HG03139 (cell line): ENCODE measurements at regions not wholly inside any gene's neighbourhood (a gene's known extent, or its start where the extent isn't known, plus 50 kb on each side); places are given as distances from the start of the nearest gene placed in this dataset.

ENCODE experiments used
- ATAC-seq: cut with Tn5 transposase; IDR thresholded peaks from one replicate; pipeline ENCODE4 v1.9.1; 2021; ENCODE audit not compliant: unreplicated experiment

DNA sequence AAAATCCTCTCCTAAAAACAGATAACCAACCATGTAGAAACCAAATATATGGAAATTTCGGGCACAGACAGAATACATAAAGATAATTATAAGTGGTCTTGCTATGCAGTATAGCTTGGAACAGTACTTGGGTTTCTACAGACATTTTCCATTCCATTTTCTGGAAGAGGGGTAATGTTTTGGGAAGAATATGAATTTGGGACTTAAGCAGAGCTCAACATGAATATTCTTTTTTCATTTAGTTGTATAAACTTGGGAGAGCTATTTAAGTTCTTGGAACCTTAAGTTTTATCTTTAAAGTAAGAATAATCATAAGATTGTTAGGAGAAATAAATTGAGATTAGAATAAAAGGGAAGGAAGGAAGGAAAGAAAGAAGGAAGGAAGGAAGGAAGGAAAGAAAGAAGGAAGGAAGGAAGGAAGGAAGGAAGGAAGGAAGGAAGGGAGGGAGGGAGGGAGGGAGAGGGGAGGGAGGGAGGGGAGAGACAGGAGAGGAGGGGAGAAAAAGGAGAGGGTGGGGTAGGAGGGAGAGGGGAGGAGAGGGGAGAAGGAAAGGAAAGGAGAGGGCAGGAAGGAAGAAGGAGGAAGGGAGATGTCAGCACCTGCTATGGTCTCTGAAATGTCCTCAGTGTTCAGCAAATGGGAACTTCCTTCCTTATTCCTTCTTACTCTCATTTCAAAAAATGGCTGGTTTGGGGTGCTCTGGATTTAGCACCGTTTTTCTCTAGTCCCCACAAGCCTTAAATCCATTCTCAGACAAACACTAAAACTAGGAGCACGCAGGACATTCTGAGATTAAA is 248.3 kb downstream of the LY86 start:
- ATAC-seq, result no peak

DNA sequence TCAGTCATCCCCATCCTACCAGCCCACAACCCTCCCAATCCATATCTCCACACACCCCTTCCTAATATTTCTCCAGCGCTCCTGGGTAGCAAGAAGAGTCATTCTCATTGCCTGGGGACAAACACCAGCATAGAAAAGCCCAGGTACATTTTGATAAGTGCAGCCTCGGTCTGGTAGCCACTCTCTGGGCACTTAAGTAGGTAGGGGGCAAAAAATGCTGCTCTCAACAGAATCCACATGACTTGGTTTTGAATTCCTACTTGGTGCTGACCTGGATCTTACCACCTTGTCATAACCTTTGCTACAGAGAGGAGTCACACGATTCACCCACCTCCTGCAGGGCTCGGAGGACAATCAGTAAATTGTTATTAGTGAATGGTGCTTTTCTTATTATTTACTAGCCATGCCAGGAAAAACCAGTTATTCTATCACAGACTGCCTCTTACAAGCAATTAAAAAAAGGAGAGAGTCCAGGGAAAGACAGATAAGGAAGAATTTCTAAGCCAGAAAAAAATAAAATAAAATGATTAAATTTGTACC is 249.1 kb downstream of the LY86 start:
- ATAC-seq, result no peak

DNA sequence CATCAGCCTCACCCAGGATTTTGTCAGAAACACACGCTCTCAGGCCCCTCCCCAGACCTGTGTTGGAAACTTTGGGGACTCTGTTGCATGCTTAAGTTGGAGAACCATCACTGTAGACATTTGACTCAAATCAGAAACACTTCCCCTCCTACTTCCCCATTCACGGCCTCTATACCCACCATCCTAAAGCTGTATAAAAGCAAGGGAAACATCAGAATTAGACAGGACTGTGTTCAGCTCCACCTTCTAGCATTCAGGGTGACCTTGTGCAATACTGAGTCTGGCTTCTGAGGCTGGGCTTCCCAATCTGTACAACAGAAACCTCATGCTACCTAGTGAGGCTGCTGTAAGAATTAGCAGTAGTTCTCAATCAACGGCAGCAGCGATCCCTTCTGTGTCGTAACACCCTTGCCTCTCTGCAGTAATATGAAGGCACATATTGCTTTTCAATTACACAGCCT is 252.3 kb downstream of the LY86 start:
- ATAC-seq, result no peak

GRCh38 chr6:6841571-6841970 is 253.1 kb downstream of the LY86 start:
- no peak for ATAC-seq

- ATAC-seq, result no peak
Measured at GRCh38 chr6:6842291-6842690, 253.8 kb downstream of the LY86 start.

DNA sequence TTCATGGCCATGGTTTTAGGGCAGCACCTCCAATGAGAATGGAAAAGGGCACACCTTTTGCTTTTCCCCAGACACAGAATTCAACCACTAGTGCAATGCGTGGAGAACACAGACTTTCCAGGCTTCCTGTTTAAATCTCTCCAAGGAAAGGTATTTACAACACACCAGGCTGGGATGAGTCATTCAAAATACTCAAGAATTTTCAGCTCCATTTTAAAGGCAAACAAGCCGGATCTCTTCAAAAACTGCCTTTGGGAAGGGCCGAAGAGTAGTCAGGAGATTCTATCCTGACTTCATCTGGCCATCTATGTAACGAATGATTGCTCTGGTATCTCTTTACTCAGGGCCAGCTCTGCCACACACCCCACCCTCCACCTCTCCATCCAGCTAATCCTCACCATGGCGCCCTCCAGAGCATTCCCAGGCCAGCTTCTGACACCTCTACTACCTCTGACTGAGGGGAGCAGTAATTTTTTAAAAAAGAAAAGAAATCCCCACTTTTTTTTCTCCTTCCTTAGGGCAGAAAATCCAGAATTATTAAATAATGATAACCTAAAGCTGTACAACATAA is 254.6 kb downstream of the LY86 start:
- no peak for ATAC-seq

DNA sequence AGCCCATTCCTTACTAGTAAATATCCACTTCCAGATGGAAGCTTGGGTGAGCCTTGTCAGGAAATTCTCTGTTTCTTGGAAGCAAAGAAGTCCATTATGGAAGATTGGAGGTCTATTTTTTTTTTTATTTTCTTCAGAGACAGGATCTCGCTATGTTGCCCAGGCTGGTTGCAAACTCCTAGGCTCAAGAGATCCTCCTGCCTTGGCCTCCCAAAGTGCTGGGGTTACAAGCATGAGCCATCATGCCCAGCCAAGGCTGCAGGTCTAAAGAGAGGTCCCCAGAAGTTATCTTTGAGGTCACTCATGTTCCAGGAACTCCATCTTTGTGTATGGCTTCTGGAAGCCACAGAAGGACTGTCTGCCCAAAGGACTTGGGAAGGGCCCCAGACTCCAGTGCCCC is 255.3 kb downstream of the LY86 start:
- ATAC-seq, result no peak

GRCh38 chr6:6844530-6844929 is 256.0 kb downstream of the LY86 start:
- no peak for ATAC-seq

DNA sequence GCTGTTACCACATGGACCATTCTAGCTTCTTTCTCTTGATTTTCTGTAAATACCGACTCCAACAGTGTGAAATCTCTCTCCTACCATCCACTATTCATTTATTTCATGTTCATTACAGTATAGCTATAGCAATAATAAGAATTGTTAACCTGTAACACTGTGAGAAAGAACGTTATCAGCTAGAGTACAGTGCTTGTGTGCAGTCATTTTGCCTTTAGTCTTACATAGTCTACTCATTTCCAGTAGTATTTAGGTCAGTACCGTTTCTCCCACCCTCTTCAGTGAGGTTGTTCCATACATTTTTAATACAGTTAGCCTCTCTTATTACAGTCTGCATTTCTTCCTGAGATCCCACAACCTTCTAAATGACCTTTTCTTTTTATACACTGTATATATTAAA is 257.1 kb downstream of the LY86 start:
- ATAC-seq, result no peak

- no peak for ATAC-seq
Measured at GRCh38 chr6:6847591-6847990, 259.1 kb downstream of the LY86 start.

GRCh38 chr6:6851059-6851948 is 256.5 kb upstream of the RREB1 start:
- no peak for ATAC-seq

- ATAC-seq, result no peak
Measured at GRCh38 chr6:6851949-6852261, 255.9 kb upstream of the RREB1 start.

GRCh38 chr6:6856538-6857523 is 250.9 kb upstream of the RREB1 start:
- ATAC-seq, result peak; percentile 57

DNA sequence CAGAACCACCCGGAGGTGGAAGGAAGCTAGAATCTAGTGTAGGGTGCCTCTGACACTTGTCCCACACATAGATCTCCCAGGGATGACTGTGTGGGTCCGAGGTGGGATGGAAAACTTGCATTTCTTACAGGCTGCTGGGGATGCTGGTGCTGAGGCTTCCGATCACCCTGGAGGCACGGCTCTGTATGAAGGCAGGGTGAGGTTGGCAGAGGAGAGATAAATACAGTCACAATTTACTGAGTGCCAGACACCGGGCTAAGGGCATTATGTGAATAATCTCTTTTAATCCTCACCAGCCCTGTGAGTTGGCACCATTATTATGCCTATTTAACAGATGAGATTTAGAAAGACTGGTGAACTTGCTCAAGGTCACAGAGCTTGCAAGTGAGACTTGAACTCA is 250.2 kb upstream of the RREB1 start:
- no peak for ATAC-seq

GRCh38 chr6:6858533-6858982 is 249.2 kb upstream of the RREB1 start:
- no peak for ATAC-seq

- ATAC-seq, result no peak
Measured at GRCh38 chr6:6859105-6859504, 248.7 kb upstream of the RREB1 start.

DNA sequence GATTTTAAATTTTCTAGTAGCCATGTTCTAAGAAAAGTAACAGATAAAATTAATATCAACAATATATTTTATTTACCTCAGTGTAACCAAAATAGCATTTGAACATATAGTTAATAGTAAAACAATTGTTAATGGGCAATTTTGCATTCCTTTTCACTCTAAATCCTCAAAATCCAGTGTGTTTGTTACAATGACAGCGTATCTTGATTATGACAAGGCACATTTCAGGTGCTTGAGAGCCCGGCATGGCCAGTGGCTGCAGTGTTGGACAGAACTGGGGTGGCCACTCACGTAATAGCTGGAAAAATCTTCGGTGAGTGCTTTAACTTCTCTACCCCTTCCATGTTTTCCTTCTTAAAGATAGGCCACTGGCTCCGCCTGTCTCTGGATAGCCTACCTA is 248.0 kb upstream of the RREB1 start:
- no peak for ATAC-seq

DNA sequence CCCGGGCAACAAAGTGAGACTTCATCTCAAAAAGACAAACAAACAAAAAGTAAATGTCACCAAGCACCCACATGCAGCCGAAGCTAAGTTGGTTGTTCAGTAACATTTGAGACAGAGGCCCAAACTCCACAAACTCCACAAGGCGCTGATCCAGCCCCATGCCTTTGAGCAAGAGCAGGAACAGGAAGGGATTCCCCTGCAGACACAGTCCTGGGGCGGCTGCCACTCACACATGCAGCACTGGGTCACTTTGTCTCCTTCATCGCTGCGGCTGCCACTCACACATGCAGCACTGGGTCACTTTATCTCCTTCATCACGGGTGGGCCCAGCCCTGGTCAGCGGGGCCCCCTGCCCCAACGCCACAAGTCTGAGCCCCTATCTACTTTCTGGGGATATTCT is 246.9 kb upstream of the RREB1 start:
- ATAC-seq, result no peak

DNA sequence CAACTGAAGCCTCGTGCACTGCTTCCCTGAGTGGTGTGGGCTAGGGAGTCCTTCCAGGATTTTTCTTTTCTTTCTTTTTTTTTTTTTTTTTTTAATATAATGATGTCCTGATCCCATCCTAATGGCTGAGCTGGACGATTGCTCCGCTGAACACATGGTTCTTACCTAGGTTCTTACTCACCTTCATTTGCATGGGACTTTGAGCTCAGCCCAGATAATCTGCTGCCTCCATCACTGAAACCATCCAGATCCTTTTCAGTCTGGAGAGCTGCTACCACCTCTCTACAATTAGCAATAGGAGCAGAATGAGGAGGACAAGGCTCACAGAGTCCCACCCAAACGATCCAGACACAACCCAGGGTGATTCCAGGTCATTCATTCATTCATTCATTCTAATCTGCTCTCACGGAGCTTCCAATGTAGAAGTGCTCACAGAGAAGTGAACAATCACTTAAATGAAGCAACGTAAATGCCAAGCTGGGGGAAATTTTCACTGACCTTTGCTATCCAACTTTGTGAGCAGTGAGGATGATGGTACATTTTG is 246.3 kb upstream of the RREB1 start:
- no peak for ATAC-seq

DNA sequence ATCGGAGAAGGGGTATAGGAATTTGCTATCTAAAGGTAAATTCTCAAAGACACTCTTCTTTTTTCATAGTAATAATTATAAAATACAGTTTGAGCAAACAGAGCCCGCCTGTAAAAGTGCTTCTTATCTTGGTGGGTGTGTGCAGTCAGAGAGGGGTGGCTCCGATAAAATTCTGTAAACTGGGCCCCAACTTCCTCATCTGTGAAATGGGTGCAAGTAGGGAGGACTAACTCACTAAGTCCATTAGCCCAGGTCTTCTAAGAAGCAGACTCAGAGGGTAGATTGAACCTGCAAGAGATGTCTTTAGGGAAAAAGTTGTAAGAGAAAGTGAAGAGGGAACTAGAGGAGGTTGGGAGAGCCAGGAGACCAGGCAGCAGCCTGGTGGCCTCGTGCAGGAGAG is 245.8 kb upstream of the RREB1 start:
- ATAC-seq, result no peak
